Retinal pigment epithelial cell (primary cell): ENCODE measurements at regions not wholly inside any gene's neighbourhood (a gene's known extent, or its start where the extent isn't known, plus 50 kb on each side); places are given as distances from the start of the nearest gene placed in this dataset.
"Not testable (repeated sequence)": the region's sequence is repeated elsewhere in the genome, so short reads cannot be mapped to it uniquely, and the experiment has no call there.

Experiments
- DNase-seq: peaks from one replicate; pipeline ENCODE4 v3.0.0-alpha.2; 2010; ENCODE audit warnings: low read depth
- H3K4me3 ChIP-seq: 2 replicates; pipeline ENCODE4 v1.5.1; 2011; ENCODE audit warnings: mild to moderate bottlenecking, low read length, control low read depth, moderate library complexity
- TF ChIP-seq, protein P1 (sequence below): conservative IDR thresholded peaks from 2 replicates; pipeline ENCODE4 v1.5.1; 2011; ENCODE audit warnings: low read depth, low read length, control low read depth, inconsistent platforms

DNA sequence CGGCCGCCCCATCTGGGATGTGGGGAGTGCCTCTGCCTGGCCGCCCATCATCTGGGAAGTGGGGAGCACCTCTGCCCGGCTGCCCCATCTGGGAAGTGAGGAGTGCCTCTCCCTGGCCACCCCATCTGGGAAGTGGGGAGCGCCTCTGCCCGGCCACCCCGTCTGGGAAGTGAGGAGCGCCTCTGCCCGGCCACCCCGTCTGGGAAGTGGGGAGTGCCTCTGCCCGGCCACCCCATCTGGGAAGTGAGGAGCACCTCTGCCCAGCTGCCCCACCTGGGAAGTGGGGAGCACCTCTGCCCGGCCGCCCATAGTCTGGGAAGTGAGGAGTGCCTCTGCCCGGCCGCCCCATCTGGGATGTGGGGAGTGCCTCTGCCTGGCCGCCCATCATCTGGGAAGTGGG lies 91.7 kb upstream of the ZNF519 start:
- not testable (repeated sequence) for DNase-seq, H3K4me3 ChIP-seq

DNA sequence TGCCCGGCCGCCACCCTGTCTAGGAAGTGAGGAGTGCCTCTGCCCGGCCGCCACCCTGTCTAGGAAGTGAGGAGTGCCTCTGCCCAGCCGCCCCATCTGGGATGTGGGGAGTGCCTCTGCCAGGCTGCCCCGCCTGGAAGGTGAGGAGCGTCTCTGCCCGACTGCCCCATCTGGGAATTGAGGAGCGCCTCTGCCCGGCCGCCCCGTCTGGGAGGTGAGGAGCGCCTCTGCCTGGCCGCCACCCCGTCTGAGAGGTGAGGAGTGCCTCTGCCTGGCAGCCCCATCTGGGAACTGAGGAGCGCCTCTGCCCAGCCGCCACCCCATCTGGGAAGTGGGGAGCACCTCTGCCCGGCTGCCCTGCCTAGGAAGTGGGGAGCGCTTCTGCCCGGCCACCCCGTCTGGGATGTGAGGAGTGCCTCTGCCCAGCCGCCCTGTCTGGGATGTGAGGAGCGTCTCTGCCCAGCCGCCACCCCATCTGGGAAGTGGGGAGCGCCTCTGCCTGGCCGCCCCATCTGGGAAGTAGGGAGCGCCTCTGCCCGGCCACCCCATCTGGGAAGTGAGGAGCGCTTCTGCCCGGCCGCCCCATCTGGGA lies 91.1 kb upstream of the ZNF519 start:
- DNase-seq, H3K4me3 ChIP-seq: not testable (repeated sequence)

DNA sequence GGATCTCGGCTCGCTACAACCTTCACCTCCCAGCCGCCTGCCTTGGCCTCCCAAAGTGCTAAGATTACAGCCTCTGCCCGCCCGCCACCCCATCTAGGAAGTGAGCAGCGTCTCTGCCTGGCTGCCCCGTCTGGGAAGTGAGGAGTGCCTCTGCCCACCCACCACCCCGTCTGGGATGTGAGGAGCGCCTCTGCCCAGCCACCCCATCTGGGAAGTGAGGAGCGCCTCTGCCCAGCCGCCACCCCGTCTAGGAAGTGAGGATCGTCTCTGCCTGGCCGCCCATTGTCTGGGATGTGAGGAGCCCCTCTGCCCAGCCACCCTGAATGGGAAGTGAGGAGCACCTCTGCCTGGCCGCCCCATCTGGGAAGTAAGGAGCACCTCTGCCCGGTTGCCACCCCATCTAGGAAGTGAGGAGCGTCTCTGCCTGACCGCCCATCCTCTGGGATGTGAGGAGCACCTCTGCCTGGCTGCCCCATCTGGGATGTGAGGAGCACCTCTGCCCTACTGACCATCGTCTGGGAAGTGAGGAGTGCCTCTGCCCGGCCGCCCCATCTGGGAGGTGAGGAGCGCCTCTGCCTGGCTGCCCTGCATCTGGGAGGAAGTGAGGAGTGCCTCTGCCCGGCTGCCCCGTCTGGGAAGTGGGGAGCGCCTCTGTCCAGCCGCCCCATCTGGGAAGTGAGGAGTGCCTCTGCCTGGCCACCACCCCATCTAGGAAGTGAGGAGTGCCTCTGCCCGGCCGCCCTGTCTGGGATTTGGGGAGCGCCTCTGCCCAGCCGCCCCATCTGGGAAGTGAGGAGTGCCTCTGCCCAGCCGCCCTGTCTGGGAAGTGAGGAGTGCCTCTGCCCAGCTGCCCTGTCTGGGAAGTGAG lies 90.4 kb upstream of the ZNF519 start:
- not testable (repeated sequence) for DNase-seq, H3K4me3 ChIP-seq

DNA sequence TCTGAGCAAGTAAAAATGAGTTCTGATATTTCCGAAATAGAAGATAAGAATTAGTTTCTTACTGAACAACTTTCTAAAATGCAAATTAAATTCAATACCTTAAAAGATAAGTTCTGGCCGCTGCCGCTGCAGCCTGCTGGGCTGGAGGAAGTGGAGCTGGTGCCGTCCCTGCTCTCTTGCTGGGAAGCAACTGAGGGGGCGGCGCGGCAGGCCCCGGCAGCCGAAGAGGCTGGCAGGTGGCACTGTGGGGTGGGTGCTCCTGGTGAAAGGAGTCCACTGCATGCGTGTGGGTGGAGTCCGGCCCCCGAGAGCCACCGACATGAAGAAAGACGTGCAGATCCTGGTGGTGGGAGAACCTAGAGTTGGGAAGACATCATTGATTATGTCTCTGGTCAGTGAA lies 89.5 kb upstream of the ZNF519 start:
- no peak for DNase-seq
- TF ChIP-seq, protein P1, sequence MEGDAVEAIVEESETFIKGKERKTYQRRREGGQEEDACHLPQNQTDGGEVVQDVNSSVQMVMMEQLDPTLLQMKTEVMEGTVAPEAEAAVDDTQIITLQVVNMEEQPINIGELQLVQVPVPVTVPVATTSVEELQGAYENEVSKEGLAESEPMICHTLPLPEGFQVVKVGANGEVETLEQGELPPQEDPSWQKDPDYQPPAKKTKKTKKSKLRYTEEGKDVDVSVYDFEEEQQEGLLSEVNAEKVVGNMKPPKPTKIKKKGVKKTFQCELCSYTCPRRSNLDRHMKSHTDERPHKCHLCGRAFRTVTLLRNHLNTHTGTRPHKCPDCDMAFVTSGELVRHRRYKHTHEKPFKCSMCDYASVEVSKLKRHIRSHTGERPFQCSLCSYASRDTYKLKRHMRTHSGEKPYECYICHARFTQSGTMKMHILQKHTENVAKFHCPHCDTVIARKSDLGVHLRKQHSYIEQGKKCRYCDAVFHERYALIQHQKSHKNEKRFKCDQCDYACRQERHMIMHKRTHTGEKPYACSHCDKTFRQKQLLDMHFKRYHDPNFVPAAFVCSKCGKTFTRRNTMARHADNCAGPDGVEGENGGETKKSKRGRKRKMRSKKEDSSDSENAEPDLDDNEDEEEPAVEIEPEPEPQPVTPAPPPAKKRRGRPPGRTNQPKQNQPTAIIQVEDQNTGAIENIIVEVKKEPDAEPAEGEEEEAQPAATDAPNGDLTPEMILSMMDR: no peak
- H3K4me3 ChIP-seq: no peak overlapping the region

DNA sequence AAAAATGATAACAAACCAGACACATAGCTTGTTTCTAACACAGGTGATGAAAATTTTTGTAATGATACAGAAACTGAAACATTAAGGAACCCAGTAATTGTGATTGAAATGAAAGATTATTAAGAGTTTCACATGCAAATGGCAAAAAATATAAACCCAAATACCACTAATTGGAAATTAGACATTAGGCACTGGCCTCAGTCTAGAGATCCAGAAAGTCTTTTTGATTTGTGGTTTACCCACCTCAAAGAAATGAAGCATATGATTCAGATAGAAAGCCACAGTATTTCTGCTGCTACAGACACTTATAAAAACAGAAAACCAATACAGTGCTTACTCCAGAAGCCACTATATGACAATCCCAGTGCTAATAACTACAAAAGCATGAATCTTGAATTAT lies 83.7 kb upstream of the ZNF519 start:
- H3K4me3 ChIP-seq, DNase-seq: not testable (repeated sequence)

DNA sequence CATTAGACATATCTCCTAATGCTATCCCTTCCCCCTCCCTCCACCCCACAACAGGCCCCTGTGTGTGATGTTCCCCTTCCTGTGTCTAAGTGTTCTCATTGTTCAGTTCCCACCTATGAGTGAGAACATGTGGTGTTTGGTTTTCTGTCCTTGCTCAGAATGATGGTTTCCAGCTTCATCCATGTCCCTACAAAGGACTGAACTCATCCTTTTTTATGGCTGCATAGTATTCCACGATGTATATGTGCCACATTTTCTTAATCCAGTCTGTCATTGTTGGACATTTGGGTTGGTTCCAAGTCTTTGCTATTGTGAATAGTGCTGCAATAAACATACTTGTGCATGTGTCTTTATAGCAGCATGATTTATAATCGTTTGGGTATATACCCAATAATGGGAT lies 71.2 kb upstream of the ZNF519 start:
- H3K4me3 ChIP-seq, DNase-seq: not testable (repeated sequence)

DNA sequence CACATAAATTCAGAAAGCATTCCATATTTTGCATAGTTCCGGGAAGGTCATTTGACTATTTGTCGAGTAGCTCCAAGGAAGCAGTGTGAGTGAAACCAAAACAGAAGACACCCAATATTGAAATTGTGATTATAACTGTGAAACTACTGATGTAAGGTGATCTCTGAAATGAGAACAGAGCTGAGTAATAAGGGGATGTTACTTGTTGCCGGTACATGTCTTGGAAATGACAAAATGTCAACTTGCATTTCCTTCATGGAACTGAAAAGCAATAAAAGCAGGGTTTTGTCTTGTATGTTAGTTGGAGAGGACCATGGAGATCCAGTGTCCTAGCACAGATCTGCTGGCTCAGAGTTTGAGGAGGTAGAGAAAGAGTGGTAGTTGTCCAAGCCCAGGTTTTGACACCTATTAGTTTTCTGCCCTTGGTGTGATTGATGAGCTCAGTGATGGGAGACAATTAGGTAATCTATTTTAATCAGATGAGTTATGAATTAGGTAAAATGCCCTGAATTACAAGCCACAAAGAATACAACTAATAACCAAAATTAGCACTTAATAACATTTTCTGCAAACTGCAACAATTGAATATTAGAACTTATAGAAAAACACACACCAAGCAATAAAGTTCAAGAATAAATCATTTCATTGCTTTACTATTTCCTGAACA lies 58.7 kb upstream of the ZNF519 start:
- H3K4me3 ChIP-seq, DNase-seq: not testable (repeated sequence)

DNA sequence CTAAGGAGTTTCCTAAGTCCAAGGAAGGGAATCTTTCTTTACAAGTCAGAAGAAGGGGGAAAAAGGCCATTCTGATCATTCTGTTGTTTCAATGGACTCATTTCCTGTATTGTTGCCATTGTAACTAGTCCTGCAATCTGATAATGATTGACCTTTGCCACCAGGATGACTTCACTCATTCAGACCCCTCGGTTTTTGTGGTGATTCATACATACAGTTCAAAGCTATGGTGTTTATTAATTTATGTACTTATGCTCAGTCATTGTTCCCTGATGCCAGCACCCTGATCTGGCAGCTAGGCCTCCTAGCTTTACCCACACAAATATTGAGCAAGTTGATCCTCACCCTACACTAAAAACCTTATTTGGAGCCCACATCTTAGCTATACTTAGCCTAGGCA lies 57.6 kb upstream of the ZNF519 start:
- TF ChIP-seq, protein P1: no peak
- DNase-seq: peak; percentile 32
- no peak overlapping the region for H3K4me3 ChIP-seq

DNA sequence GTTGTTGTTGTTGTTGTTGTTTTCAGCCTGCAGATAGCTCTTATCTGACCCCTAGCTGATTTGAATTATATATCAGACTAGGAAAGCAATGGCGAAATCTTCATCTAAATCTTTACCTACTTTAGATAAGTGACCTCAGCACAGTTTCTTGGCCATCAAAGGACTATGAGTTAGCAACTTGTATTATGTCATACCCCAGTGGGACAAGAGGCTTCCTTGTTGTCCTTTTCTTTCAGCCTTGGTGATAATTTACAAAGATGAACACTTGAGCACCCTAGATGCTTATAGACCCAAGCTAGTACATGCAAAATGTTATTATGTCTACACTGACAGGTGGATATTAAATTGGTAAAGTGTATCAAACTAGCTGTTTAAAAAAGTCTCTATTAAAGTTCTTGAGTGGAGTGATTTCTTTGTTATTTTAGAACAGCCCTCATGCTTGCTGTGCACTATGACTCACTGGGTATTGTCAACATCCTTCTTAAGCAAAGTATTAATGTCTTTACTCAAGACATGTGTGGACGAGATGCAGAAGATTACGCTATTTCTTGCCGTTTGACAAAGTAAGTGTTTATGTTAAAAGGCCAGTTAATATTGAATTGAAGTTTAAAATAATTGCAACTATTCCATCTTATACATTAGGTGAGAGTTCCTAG lies 56.6 kb upstream of the ZNF519 start:
- DNase-seq: peak; percentile 43
- H3K4me3 ChIP-seq: not testable (repeated sequence)
